Calu3 (cell line): ENCODE measurements at regions not wholly inside any gene's neighbourhood (a gene's known extent, or its start where the extent isn't known, plus 50 kb on each side); places are given as distances from the start of the nearest gene placed in this dataset.

Experiments
- BruUV-seq: library from RNA; stranded (reverse); fragments of 400-500 nt; replicated peaks from 2 replicates; lab custom pipeline; 2021; lab: Mats Ljungman, UMichigan
- CTCF ChIA-PET: fragments of 300-600 bp; sonication (Branson Sonifier 250); formaldehyde crosslinking; loops from one replicate; lab custom pipeline; 2022; ENCODE audit warnings: antibody characterized with exemption; lab: Charles Lee
- DNase-seq: peaks from one replicate; pipeline ENCODE4 v3.0.0; 2022
- H3K27ac Mint-ChIP-seq: one replicate; pipeline ENCODE4 v1.8.0; 2022; ENCODE audit warnings: mixed read lengths; ENCODE audit not compliant: unreplicated experiment
- H3K27me3 Mint-ChIP-seq: one replicate; pipeline ENCODE4 v1.8.0; 2022; ENCODE audit warnings: mixed read lengths; ENCODE audit not compliant: unreplicated experiment
- H3K36me3 Mint-ChIP-seq: one replicate; pipeline ENCODE4 v1.8.0; 2022; ENCODE audit warnings: mild to moderate bottlenecking, moderate library complexity, mixed read lengths; ENCODE audit not compliant: insufficient read depth, unreplicated experiment
- H3K4me1 Mint-ChIP-seq: one replicate; pipeline ENCODE4 v1.8.0; 2022; ENCODE audit warnings: mild to moderate bottlenecking, low read depth, mixed read lengths; ENCODE audit not compliant: unreplicated experiment
- H3K4me3 Mint-ChIP-seq: one replicate; pipeline ENCODE4 v1.8.0; 2022; ENCODE audit warnings: mild to moderate bottlenecking, low read depth, moderate library complexity, mixed read lengths; ENCODE audit not compliant: unreplicated experiment
- H3K9me3 Mint-ChIP-seq: one replicate; pipeline ENCODE4 v1.8.0; 2022; ENCODE audit warnings: low read depth, mixed read lengths; ENCODE audit not compliant: unreplicated experiment
- intact Hi-C: fragments of 100-400 bp; cut with micrococcal nuclease; formaldehyde crosslinking; loops from one replicate; pipeline ENCODE4 v1.10.0; 2022; ENCODE audit not compliant: unreplicated experiment
- TF ChIP-seq, protein P1 (sequence below): fragments of 200-600 bp; IDR thresholded peaks from one replicate; pipeline ENCODE4 v1.8.0; 2022; ENCODE audit warnings: antibody characterized with exemption; ENCODE audit not compliant: unreplicated experiment

DNA sequence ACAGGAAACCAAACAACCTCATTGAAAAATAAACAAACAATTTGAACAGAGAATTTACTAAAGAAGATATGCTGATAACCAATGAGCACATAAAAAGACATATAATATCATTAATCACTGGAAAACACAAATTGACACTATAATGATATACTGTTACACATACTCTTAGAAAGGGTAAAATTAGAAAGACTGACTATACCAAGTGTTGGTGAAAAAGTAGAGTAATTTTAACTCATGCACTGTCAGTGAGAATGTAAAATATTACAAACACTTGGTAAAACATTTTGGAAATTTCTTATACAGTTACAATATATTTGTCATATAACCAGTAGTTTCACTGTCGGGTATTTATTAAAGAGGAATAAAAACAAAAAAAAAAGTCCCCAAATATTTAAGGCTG, 1139.2 kb upstream of the GJE1 start:
- Mint-ChIP-seq H3K9me3 (no peaks in the 10 kb centered on the region), H3K36me3 (no peaks in the 10 kb centered on the region), H3K27ac (no peak overlapping the region), H3K4me1 (no peaks in the 10 kb centered on the region), H3K27me3 (no peaks in the 10 kb centered on the region), H3K4me3 (no peak overlapping the region)
- CTCF ChIA-PET = no interaction called here
- no TSS peak for BruUV-seq
- TF ChIP-seq, protein P1, sequence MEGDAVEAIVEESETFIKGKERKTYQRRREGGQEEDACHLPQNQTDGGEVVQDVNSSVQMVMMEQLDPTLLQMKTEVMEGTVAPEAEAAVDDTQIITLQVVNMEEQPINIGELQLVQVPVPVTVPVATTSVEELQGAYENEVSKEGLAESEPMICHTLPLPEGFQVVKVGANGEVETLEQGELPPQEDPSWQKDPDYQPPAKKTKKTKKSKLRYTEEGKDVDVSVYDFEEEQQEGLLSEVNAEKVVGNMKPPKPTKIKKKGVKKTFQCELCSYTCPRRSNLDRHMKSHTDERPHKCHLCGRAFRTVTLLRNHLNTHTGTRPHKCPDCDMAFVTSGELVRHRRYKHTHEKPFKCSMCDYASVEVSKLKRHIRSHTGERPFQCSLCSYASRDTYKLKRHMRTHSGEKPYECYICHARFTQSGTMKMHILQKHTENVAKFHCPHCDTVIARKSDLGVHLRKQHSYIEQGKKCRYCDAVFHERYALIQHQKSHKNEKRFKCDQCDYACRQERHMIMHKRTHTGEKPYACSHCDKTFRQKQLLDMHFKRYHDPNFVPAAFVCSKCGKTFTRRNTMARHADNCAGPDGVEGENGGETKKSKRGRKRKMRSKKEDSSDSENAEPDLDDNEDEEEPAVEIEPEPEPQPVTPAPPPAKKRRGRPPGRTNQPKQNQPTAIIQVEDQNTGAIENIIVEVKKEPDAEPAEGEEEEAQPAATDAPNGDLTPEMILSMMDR = no peak
- DNase-seq = no peak
- intact Hi-C loops = no loop called here

DNA sequence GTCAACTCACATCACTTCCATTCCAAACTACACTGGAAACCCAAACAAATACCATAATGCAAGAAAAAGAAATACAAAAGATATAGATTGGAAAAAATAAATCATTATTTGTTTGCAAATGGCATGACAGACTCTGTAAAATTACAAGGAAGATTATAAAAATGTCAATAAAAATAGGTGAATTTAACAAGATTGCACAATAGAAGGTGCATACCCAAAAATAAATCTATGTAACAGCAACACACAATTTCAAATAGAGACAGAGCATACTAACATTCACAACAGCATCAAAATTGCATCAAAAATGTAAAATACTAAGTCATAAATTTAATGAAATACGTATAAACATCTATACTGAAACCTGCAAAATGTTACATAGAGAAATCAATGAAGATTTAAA, 1140.0 kb upstream of the GJE1 start:
- intact Hi-C loops = no loop called here
- Mint-ChIP-seq H3K4me1 (no peaks in the 10 kb centered on the region), H3K4me3 (no peak overlapping the region), H3K36me3 (no peaks in the 10 kb centered on the region), H3K9me3 (no peaks in the 10 kb centered on the region), H3K27me3 (no peaks in the 10 kb centered on the region), H3K27ac (no peak overlapping the region)
- BruUV-seq = no TSS peak
- DNase-seq = no peak
- TF ChIP-seq, protein P1 = no peak
- CTCF ChIA-PET = no interaction called here

- Mint-ChIP-seq H3K27ac (no peak overlapping the region), H3K9me3 (no peaks in the 10 kb centered on the region)
- BruUV-seq = no TSS peak
Measured at GRCh38 chr6:140988780-140989179, 1143.9 kb upstream of the GJE1 start.

GRCh38 chr6:140987364-140988155, 1145.2 kb upstream of the GJE1 start:
- intact Hi-C loops = no loop called here
- BruUV-seq = no TSS peak
- Mint-ChIP-seq H3K4me3 (no peak overlapping the region), H3K27me3 (no peaks in the 10 kb centered on the region), H3K4me1 (no peaks in the 10 kb centered on the region), H3K36me3 (no peaks in the 10 kb centered on the region), H3K9me3 (no peaks in the 10 kb centered on the region), H3K27ac (no peak overlapping the region)
- CTCF ChIA-PET = no interaction called here
- DNase-seq = no peak
- TF ChIP-seq, protein P1 = no peak

More at GRCh38 chr6:140988780-140989179, 1143.9 kb upstream of the GJE1 start:
- no peaks in the 10 kb centered on the region for H3K4me1 Mint-ChIP-seq
- no peak for DNase-seq
- no peaks in the 10 kb centered on the region for H3K27me3 Mint-ChIP-seq
- CTCF ChIA-PET = interaction anchor here (0.6 kb wide), 1 partner anchor 392 kb away, joined by 5 read pairs; no protein-coding TSS in a partner anchor
- TF ChIP-seq, protein P1 = no peak
- intact Hi-C loops = no loop called here
- H3K4me3 Mint-ChIP-seq = no peak overlapping the region
- H3K36me3 Mint-ChIP-seq = no peaks in the 10 kb centered on the region
